HG03575 (cell line): ENCODE measurements at regions not wholly inside any gene's neighbourhood (a gene's known extent, or its start where the extent isn't known, plus 50 kb on each side); places are given as distances from the start of the nearest gene placed in this dataset.
"Not testable (repeated sequence)": the region's sequence is repeated elsewhere in the genome, so short reads cannot be mapped to it uniquely, and the experiment has no call there.

Experiments
- ATAC-seq: cut with Tn5 transposase; IDR thresholded peaks from one replicate; pipeline ENCODE4 v1.9.1; 2021; ENCODE audit not compliant: unreplicated experiment, insufficient number of reproducible peaks, low FRiP score; ENCODE audit errors: extremely low read depth

DNA sequence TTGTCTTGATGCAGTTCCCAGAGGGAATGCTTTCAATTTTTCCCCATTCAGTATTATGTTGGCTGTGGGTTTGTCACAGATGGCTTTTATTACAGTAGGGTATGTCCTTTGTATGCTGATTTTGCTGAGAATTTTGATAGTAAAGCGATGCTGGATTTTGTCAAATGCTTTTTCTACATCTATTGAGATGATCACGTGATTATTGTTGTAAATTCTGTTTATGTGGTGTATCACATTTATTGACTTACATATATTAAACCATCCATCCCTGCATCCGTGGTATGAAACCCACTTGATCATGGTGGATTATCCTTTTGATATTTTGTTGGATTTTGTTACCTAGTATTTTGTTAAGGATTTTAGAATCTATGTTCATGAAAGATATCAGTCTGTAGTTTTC, 959.8 kb upstream of the ROBO1 start:
- ATAC-seq = not testable (repeated sequence)

DNA sequence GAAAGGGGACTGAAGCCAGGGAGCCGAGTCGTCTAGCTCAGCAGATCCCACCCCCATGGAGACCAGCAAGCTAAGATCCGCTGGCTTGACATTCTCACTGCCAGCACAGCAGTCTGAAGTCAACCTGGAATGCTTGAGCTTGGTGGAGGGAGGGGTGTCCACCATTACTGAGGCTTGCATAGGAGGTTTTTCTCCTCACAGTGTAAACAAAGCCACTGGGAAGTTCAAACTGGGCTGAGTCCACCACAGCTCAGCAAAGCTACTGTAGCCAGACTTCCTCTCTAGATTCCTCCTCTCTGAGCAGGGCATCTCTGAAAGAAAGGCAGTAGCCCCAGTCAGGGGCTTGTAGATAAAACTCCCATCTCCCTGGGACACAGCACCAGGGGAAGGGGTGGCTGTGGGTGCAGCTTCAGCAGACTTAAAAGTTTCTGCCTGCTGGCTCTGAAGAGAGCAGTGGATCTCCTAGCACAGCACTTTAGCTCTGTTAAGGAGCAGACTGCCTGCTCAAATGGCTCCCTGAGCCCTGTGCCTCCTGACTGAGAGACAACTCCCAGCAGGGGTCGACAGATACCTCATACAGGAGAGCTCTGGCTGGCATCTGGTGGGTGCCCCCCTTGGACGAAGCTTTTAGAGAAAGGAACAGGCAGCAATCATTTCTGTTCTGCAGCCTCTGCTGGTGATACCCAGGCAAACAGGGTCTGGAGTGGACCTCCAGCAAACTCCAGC, 942.0 kb upstream of the ROBO1 start:
- not testable (repeated sequence) for ATAC-seq

DNA sequence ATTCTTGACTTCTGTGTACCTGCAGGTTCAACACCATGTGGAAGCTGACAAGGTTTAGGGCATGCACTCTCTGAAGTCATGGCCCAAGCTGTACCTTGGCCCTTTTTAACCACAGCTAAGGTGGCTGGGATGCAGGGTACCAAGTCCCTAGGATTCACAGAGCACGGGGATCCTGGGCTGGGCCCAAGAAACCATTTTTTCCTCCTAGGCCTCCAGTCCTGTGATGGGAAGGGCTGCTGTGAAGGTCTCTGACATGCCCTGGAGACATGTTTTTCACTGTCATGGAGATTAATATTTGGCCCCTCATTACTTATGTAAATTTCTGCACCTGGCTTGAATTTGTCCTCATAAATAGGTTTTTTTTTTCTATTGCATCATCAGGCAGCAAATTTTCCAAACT, 937.5 kb upstream of the ROBO1 start:
- ATAC-seq = no peak

DNA sequence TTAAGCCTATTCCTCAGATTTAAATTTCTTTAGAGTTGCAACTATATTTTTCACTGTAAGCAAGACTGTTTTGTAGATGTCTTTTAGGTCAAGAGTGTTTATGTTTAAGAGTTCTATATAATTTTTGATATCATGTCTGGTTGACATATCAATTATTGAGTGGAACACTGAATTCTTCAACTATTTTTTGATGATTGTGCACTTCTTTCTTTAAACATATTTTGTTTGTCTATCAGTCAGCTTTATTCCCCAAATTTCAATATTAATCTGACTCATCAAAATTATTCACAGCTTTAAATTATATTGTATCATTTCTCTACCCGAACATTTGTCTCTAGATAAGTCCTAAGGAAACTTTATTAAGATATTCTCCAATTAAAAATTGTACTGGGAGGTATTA, 933.6 kb upstream of the ROBO1 start:
- no peak for ATAC-seq

DNA sequence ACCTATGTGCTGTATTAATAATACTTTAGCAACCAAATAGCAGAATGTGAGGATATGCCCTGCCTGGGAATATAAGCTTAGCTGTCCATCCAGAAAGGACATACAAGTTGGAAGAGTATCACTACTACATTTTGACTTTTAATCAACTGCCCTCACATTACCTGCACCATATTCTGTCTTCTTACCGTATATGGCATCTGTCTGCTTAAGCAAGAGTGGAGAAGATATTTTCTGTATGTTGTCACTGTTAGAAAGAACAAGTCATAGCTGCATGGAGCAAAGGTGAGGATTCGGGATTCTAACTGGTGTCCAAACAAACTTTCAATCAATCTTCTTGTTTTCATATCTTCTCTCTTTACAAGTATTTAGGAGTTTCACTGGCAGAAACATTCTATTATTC, 929.5 kb upstream of the ROBO1 start:
- no peak for ATAC-seq

DNA sequence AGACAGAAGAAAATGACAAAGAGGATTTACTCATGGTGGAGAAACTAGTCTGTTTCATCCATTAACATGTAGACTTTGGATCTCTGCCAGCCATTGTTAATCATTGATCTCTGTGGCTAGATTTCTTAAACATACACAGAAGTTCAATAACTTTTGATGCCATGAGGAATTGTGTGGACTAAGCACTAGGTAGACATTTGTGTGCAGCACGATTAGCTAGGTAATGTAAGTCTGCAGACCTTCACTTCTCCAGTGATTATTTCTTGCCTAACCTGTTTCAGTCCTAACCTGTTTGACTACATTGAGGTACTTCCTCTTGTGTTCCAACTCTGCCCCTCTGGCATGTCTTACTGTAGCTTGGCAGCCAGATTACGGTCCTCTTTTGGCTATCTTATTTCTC, 928.5 kb upstream of the ROBO1 start:
- ATAC-seq = no peak

DNA sequence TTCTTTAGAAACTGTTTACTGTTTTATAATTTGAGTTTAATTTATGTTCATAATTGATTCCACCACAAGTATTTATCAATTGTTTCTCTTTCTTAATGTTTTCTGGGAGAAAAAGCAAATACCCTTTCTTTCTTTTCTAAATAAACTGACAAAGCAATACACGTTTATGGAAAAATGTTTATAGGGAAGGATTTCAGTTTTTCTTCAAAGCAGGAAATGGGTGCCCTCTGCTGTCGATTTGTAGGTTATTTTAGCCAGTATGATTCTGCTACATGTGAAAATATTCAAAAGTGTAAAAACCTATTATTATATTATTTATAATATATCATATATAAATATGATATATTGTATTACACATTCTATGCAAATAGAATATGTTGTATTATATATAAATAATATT, 921.0 kb upstream of the ROBO1 start:
- ATAC-seq = no peak

DNA sequence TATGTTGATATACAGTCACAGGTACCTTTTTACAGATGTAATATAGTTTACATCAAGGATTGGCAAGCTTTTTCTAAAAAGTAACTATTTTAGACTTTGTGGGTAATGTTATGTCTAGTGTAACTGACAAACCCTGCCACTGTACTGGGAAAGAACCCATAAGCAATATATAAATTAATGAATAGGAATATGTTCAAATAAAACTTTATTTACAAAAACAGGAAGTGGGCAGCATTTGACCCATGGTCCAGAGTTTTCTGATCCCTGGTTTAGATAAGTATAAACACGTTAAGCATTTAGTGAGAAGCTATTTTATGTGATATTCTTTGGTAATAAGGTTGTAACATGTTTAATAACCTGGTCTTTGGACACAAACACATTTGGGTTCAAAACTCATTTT, 915.2 kb upstream of the ROBO1 start:
- no peak for ATAC-seq

DNA sequence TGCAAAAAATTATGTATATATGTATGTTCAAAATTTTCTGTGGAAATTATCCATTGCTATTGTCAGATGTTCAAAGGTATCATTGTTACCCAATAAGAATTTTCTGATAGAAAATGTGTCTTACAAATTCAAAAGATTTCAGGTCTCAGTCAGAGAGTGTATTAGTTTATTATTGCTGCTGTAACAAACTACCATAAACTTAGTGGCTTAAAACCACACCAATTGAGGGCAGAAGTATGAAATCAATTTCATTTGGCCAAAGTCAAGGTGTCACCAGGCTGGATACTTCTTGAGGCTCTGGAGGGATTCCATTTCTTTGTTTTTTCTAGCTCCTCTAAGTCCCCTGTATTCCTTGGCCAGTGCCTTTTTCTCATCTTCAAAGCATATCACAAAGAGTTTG, 914.4 kb upstream of the ROBO1 start:
- no peak for ATAC-seq

DNA sequence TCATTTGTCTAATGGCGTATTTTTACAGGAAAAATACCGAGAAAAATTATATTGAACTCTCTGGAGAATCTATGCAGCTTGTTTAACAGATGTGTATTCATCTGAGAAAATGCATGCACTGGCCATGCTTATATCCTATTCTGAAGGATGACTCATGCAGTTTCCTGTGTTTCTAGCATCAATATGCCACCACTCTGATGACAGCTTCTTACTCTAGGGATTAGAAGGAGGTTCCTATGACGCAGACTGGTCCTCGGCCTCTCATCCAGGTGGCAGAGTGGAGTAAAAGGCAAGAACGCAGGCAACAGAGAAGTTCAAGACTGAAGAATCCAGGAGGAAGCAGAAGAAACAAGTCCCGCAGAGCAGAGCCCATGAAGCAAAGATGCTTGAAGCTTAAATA, 910.0 kb upstream of the ROBO1 start:
- no peak for ATAC-seq

DNA sequence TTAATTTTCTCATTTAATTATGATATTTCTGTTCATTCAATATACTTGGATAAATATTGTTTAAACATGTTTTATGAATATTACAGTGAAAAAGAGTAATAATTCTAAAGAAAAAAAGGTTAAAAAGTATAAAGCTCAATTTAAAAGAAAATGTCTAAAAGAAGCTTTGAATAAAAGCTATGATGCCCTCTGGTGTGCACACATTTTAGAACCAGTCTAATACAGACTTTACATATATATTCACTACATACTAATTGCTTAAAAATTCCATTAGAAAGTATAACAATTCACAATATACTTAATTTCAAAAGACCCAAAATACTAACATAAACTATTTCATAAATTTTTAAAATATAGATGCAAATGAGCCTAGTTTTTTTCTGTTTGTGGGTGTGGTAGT, 909.1 kb upstream of the ROBO1 start:
- no peak for ATAC-seq

DNA sequence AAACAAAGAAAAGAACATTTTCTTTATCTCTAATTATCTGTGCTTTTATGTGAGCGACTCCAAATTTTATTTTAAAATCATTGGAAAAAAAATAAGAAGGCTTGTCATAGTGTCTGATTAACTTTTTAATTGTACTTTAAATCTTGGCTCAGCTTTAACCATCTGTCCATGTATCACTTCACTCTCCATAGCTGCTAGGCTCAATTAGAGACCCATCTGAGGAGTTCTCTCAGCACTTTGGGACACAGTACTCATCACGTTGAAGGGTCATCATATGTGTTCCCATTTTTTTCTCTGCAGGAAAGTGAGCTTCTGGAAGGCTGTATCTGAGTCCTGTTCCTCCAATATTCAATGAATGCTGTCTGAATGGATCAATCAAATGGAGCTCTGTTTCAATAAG, 908.5 kb upstream of the ROBO1 start:
- ATAC-seq = no peak

DNA sequence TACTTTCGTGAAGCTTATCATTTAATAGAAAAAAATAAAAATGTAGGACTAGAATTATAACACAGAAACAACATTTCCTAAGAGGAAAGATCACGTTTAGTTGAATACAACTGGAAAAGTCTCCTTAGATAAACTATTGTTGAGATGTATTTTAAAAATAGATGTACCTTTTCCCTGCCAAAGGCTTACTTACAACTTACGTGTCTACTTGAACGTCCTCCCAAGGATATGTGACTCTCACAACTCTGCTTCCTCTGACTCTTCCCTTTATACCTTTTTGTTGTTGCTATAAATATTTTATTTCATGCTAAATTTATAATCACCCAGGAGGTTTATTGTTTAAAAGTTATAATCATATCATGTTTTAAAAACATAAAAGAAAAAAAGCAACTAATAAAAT, 908.0 kb upstream of the ROBO1 start:
- no peak for ATAC-seq

DNA sequence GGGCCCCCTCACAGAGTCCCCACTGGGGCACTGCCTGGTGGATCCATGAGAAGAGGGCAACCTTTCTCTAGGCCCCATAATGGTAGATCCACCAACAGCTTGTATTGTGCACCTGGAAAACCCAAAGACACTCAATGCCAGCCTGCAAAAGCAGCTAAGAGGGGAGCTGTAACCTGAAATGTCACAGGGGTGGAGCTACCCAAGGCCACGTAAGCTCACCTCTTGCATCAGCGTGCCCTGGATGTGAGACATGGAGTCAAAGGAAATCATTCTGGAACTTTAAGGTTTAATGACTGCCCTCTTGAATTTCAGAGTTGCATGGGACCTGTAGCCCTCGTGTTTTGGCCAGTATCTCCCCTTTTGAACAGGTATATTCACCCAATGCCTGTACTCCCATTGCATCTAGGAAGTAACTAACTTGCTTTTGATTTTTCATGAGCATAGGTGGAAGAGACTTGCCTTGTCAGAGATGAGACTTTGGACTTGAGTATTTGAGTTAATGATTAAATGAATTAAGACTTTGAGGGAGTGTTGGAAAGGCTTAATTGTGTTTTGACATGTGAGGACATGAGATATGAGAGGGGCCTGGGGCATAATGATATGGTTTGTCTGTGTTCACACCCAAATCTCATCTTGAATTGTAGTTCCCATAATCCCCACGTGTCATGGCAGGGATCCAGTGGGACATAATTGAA, 900.9 kb upstream of the ROBO1 start:
- ATAC-seq = no peak

DNA sequence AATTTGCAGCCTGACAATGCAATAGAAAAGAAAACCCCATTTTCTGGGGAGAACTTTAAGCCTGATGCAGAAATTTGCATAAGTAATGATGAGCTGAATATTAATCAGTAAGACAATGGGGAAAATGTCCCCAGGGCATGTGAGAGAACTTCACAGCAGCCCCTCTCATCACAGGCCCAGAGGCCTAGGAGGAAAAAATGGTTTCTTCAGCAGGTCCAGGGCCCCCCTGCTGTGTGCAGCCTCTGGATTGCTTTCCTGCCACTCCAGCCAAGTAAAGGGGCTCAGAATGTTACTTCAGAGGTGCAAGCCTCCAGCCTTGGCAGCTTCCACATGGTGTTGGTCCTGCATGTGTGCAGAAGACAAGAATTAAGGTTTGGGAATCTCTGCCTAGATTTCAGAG, 900.3 kb upstream of the ROBO1 start:
- ATAC-seq = no peak

DNA sequence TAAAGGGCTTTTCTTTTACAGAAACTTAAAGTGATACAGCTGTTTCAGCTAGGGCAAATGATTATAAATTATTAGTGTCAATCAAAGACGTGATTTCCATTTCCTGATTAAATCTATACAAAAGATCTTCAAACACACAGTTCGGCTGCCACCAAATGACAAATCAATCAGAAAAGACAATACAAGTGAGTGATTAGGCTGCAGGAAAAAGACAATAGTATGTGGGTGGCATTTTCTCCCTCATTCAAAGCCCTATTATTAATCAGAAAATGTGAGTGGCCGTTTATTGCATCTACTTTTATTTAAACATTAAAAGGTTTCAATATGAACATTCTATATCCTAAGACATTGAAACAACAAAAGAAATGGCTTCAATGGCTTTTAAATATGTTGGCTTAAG, 895.6 kb upstream of the ROBO1 start:
- no peak for ATAC-seq

DNA sequence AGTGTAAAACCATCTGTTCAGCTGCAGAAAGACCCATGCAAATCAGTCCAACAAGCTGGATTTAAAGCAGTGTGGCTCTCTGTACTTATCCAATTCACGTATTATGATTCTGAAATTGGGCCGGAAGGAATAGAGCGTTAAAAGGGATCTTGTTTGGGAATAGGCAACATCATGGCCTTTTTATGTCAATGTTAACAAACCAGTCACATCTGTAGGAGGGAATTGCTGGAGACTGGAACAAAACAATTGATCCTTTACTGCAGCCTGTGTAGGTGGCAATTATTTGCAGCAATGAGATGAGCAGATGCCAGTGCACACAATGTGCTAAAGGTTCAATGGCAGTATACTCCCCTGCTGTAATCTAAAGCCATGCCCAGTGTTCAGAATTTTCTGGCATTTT, 887.4 kb upstream of the ROBO1 start:
- no peak for ATAC-seq

DNA sequence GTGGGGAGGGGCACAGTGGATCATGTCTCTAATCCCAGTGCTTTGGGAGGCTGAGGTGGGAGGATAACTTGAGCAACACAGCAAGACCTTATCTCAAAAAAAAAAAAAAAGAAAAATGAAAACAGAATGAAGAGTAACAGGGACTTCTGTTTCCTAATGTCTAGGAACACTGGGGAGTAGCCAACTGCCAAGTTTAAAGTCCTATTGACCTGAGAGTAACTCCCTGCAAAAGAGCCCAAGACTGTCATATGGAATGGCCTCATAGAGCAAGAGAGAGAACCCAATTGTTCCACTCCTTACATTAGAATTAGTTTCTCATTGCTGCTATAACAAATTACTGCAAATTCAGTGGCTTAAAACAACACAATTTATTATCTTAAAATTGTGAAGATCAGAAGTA, 881.4 kb upstream of the ROBO1 start:
- no peak for ATAC-seq

DNA sequence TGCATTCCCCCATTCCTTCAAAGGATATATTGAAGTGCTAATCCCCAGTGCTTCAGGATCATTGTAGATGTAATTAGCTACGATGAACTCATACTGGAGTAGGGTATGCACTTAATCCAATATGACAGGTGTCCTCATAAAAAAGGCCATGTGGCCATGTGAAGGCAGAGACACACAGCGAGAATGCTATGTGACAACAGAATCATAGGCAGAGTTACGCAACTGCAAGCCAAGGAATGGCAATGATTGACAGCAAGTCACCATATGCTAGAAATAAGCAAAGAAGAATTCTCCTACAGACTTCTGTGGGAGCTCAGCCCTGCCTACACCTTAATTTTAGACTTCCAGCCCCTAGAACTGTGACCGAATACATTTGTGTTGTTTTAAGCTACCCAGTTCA, 875.6 kb upstream of the ROBO1 start:
- no peak for ATAC-seq

DNA sequence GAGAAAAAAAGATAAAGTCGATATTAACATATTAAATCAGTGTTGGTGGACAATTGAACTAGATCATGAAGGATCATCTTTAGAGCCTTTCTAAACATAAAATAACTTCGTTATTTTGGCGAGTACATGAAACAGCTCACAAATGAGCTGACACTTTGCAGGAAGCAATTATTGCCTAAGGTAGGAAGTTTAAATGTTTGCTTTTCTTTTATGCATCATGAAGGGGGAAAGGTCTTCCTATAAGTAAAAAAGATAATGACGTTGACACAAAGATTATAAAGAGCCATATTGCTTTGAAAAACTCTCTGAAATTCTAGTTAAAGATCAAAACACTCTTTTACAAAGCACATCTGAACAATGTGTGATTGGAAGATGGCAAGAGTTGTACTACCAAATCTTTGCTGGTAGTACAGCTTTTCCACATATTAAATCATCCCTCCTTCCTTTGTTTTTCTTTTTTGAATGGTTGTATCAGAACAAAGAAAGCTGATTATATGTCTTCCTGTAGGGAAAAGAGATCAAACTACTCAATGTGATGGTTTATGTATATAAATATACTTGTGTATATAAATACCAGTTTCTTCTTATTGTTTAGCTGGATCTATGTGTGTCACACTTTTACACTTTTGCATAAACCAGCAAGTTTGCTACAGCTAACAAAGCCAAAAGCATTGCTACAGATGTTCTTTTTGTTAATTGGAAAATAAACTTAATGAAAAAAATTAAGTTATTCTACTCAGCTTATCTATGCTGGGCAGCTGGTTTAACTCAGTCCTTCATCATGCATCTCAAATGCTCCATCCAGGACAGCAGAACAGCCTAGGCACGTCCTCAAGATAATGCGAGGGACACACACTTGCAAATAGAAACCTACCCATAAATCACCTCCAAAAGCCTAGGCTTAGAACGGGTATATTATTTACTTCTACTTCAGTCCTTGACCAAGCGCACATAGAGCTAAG, 850.8 kb upstream of the ROBO1 start:
- ATAC-seq = no peak
